Neural cell (in vitro differentiated cells): ENCODE measurements at regions not wholly inside any gene's neighbourhood (a gene's known extent, or its start where the extent isn't known, plus 50 kb on each side); places are given as distances from the start of the nearest gene placed in this dataset.

Experiments
- H2AFZ ChIP-seq: fragments of 200-600, 300-800 bp; sonication (generic), shearing (Covaris generic); 2 replicates; pipeline ENCODE4 v1.6.0; 2014; ENCODE audit warnings: low read depth, mild to moderate bottlenecking, antibody characterized with exemption, low read length, moderate library complexity
- H3F3A ChIP-seq: fragments of 200-600 bp; shearing (Covaris generic); 2 replicates; pipeline ENCODE4 v1.6.1; 2016; ENCODE audit warnings: mild to moderate bottlenecking, moderate library complexity, mixed read lengths, antibody characterized with exemption, low read length; ENCODE audit not compliant: insufficient read depth, poor library complexity, severe bottlenecking
- H3K27ac ChIP-seq: fragments of 200-600, 300-800 bp; sonication (generic), shearing (Covaris generic); 2 replicates; pipeline ENCODE4 v1.5.1; 2014; ENCODE audit warnings: mild to moderate bottlenecking, low read length, moderate library complexity
- H3K27me3 ChIP-seq: fragments of 300-800, 200-600 bp; sonication (generic), shearing (Covaris generic); 2 replicates; pipeline ENCODE4 v1.6.0; 2014; ENCODE audit warnings: mild to moderate bottlenecking, low read depth, low read length, moderate library complexity; ENCODE audit not compliant: insufficient read depth
- H3K36me3 ChIP-seq: fragments of 300-800, 200-600 bp; sonication (generic), shearing (Covaris generic); 2 replicates; pipeline ENCODE4 v1.5.1; 2014; ENCODE audit warnings: mild to moderate bottlenecking, antibody characterized with exemption, low read length, moderate library complexity; ENCODE audit not compliant: insufficient read depth
- H3K4me2 ChIP-seq: fragments of 300-800, 200-600 bp; sonication (generic), shearing (Covaris generic); 2 replicates; pipeline ENCODE4 v1.6.0; 2014; ENCODE audit warnings: mild to moderate bottlenecking, low read length
- H3K4me3 ChIP-seq: fragments of 300-800, 200-600 bp; sonication (generic), shearing (Covaris generic); 2 replicates; pipeline ENCODE4 v1.5.1; 2014; ENCODE audit warnings: mild to moderate bottlenecking, low read length, moderate library complexity
- H3K79me2 ChIP-seq: fragments of 200-600 bp; shearing (Covaris generic); replicated peaks from 2 replicates; pipeline ENCODE4 v1.6.0; 2014; ENCODE audit warnings: mild to moderate bottlenecking, low read length, moderate library complexity; ENCODE audit not compliant: insufficient read depth
- H3K9ac ChIP-seq: fragments of 300-800, 200-600 bp; sonication (generic), shearing (Covaris generic); 2 replicates; pipeline ENCODE4 v1.6.1; 2016; ENCODE audit warnings: mild to moderate bottlenecking, low read length, mixed read lengths
- H3K9me2 ChIP-seq: fragments of 200-600 bp; shearing (Covaris generic); 2 replicates; pipeline ENCODE4 v1.6.1; 2016; ENCODE audit warnings: mild to moderate bottlenecking, low read length, mixed read lengths; ENCODE audit not compliant: insufficient read depth
- H3K9me3 ChIP-seq: fragments of 200-600, 300-800 bp; sonication (generic), shearing (Covaris generic); 2 replicates; pipeline ENCODE4 v1.6.1; 2016; ENCODE audit warnings: mild to moderate bottlenecking, mixed run types, low read length, moderate library complexity, mixed read lengths
- H4K20me1 ChIP-seq: fragments of 200-600 bp; shearing (Covaris generic); 2 replicates; pipeline ENCODE4 v1.6.1; 2016; ENCODE audit warnings: mild to moderate bottlenecking, mixed run types; ENCODE audit not compliant: insufficient read depth
- EP300 ChIP-seq: fragments of 450-650 bp; conservative IDR thresholded peaks from 2 replicates; pipeline ENCODE4 v1.6.1; 2014; ENCODE audit warnings: antibody characterized with exemption, mild to moderate bottlenecking, moderate library complexity; ENCODE audit not compliant: poor library complexity, severe bottlenecking
- MXI1 ChIP-seq: fragments of 450-650 bp; conservative IDR thresholded peaks from 2 replicates; pipeline ENCODE4 v1.6.1; 2014; ENCODE audit warnings: antibody characterized with exemption, mild to moderate bottlenecking; ENCODE audit not compliant: poor library complexity, severe bottlenecking
- POLR2AphosphoS5 ChIP-seq: IDR thresholded peaks from 2 replicates; pipeline ENCODE4 v1.6.1; 2012
- RAD21 ChIP-seq: fragments of 450-650 bp; conservative IDR thresholded peaks from 2 replicates; pipeline ENCODE4 v1.6.1; 2014; ENCODE audit warnings: antibody characterized with exemption, mild to moderate bottlenecking, moderate library complexity
- REST ChIP-seq: IDR thresholded peaks from 2 replicates; pipeline ENCODE4 v1.6.1; 2012; ENCODE audit warnings: borderline replicate concordance
- SMC3 ChIP-seq: fragments of 450-650 bp; conservative IDR thresholded peaks from 2 replicates; pipeline ENCODE4 v1.6.1; 2014; ENCODE audit warnings: antibody characterized with exemption, mild to moderate bottlenecking, moderate library complexity; ENCODE audit not compliant: poor library complexity
- TF ChIP-seq, protein P1 (sequence below): fragments of 450-650 bp; IDR thresholded peaks from 2 replicates; pipeline ENCODE4 v1.5.1; 2014; ENCODE audit warnings: antibody characterized with exemption, mild to moderate bottlenecking, moderate library complexity; ENCODE audit not compliant: poor library complexity, severe bottlenecking

- TF ChIP-seq SMC3 (no peak), REST (peak; percentile 52)
Observed at GRCh38 chr11:98564881-98565280, 455.9 kb upstream of the CNTN5 start.

GRCh38 chr11:98565311-98565710 lies 455.4 kb upstream of the CNTN5 start:
- Histone ChIP-seq H3K4me3 (no peak overlapping the region), H4K20me1 (no peaks in the 10 kb centered on the region), H3K4me2 (no peak overlapping the region), H3F3A (no peaks in the 10 kb centered on the region), H3K79me2 (no peaks in the 10 kb centered on the region), H3K9me3 (no peaks in the 10 kb centered on the region), H3K9ac (no peak overlapping the region), H2AFZ (no peak overlapping the region), H3K9me2 (no peaks in the 10 kb centered on the region), H3K27me3 (no peaks in the 10 kb centered on the region), H3K36me3 (no peaks in the 10 kb centered on the region), H3K27ac (peak overlapping the region; percentile 48)
- no peak for TF ChIP-seq MXI1
- peak; percentile 18 for TF ChIP-seq REST

More at GRCh38 chr11:98564881-98565280, 455.9 kb upstream of the CNTN5 start:
- no peak overlapping the region for H3K4me3 ChIP-seq
- H3K27me3 ChIP-seq: no peaks in the 10 kb centered on the region
- no peaks in the 10 kb centered on the region for H3K9me2 ChIP-seq
- H3K79me2 ChIP-seq: no peaks in the 10 kb centered on the region
- no peaks in the 10 kb centered on the region for H4K20me1 ChIP-seq
- H3K4me2 ChIP-seq: no peak overlapping the region
- peak overlapping the region; percentile 48 for H3K27ac ChIP-seq
- H3F3A ChIP-seq: no peaks in the 10 kb centered on the region
- no peaks in the 10 kb centered on the region for H3K9me3 ChIP-seq
- no peak overlapping the region for H2AFZ ChIP-seq
- H3K9ac ChIP-seq: no peak overlapping the region
- no peaks in the 10 kb centered on the region for H3K36me3 ChIP-seq

DNA sequence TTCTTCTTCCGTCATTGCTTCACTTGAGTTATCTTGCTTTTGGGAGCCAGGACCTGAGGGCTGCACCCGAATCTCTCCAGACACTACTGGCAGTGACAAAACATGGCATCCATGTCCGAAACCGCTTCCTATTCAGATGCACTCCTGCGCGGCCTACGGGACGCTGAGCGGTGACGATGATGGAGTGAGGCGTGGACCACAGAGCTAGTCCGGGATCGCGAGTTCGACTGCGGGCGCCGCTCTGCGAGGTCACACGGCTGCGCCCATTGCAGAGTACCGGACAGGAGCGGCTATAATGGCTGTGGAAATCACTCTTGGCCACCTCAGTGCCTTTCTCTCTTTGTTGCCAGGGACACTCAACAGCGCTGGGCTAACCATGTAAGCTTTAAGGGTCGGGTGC lies 453.8 kb upstream of the CNTN5 start:
- Histone ChIP-seq H3K9ac (no peak overlapping the region), H3K27ac (no peak overlapping the region), H3K79me2 (no peaks in the 10 kb centered on the region), H3K36me3 (no peaks in the 10 kb centered on the region), H3K9me3 (no peaks in the 10 kb centered on the region), H4K20me1 (no peaks in the 10 kb centered on the region), H3K4me3 (no peak overlapping the region), H3K4me2 (no peak overlapping the region), H2AFZ (no peak overlapping the region), H3K27me3 (no peaks in the 10 kb centered on the region), H3F3A (no peaks in the 10 kb centered on the region), H3K9me2 (no peaks in the 10 kb centered on the region)
- no peak for TF ChIP-seq SMC3
- TF ChIP-seq, protein P1, sequence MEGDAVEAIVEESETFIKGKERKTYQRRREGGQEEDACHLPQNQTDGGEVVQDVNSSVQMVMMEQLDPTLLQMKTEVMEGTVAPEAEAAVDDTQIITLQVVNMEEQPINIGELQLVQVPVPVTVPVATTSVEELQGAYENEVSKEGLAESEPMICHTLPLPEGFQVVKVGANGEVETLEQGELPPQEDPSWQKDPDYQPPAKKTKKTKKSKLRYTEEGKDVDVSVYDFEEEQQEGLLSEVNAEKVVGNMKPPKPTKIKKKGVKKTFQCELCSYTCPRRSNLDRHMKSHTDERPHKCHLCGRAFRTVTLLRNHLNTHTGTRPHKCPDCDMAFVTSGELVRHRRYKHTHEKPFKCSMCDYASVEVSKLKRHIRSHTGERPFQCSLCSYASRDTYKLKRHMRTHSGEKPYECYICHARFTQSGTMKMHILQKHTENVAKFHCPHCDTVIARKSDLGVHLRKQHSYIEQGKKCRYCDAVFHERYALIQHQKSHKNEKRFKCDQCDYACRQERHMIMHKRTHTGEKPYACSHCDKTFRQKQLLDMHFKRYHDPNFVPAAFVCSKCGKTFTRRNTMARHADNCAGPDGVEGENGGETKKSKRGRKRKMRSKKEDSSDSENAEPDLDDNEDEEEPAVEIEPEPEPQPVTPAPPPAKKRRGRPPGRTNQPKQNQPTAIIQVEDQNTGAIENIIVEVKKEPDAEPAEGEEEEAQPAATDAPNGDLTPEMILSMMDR: no peak
- no peak for TF ChIP-seq RAD21
- no peak for TF ChIP-seq POLR2AphosphoS5
- no peak for TF ChIP-seq EP300
